Activated naive CD4-positive, alpha-beta T cell treated with anti-CD3 and anti-CD28 coated beads for 36 hours (primary cell): ENCODE measurements at regions not wholly inside any gene's neighbourhood (a gene's known extent, or its start where the extent isn't known, plus 50 kb on each side); places are given as distances from the start of the nearest gene placed in this dataset.

Experiments used
- CTCF ChIA-PET: fragments of 350-600 bp; sonication (Branson Sonifier 250); formaldehyde crosslinking; loops from one replicate; lab custom pipeline; 2021; ENCODE audit warnings: antibody characterized with exemption; lab: Charles Lee
- DNase-seq: peaks from one replicate; pipeline ENCODE4 v3.0.0-alpha.2; 2020
- H3K27ac Mint-ChIP-seq: one replicate; pipeline ENCODE4 v1.8.0; 2021; ENCODE audit warnings: mild to moderate bottlenecking, mixed read lengths
- H3K27me3 Mint-ChIP-seq: one replicate; pipeline ENCODE4 v1.8.0; 2021; ENCODE audit warnings: low read depth, mixed read lengths
- H3K36me3 Mint-ChIP-seq: one replicate; pipeline ENCODE4 v1.8.0; 2021; ENCODE audit warnings: low read depth, mixed read lengths
- H3K4me1 Mint-ChIP-seq: one replicate; pipeline ENCODE4 v1.8.0; 2021; ENCODE audit warnings: low read depth, mixed read lengths
- H3K4me3 Mint-ChIP-seq: one replicate; pipeline ENCODE4 v1.8.0; 2021; ENCODE audit warnings: mild to moderate bottlenecking, moderate library complexity, mixed read lengths
- H3K9me3 Mint-ChIP-seq: one replicate; pipeline ENCODE4 v1.8.0; 2021; ENCODE audit warnings: mixed read lengths
- intact Hi-C: fragments of 100-400 bp; cut with micrococcal nuclease; formaldehyde crosslinking; loops from one replicate; pipeline ENCODE4 v1.15.1; 2023

DNA sequence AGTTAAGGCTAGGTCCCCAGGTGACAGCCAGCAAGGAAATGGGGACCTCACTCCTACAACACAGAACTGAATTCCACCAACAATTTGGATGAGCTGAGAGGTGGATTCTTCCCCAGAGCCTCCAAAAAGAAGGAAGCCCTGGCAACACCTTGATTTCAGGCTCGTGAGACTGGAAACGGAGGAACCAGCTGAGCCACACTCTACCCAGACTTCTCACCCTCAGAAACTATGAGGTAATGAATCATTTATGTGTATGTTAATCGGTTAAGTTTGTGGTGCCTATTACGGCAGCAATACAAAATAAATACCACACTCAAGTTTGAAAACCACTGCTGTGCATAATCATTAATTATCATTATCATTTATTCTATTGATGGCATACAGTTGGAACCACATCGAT lies 532.4 kb upstream of the ANKRD30A start:
- Mint-ChIP-seq H3K36me3 (no peaks in the 10 kb centered on the region), H3K4me3 (no peak overlapping the region), H3K27me3 (no peaks in the 10 kb centered on the region), H3K27ac (no peak overlapping the region), H3K9me3 (peaks cover 6% of the 10 kb centered on the region), H3K4me1 (no peaks in the 10 kb centered on the region)
- intact Hi-C loops, result no loop called here
- CTCF ChIA-PET, result no interaction called here
- no peak for DNase-seq

DNA sequence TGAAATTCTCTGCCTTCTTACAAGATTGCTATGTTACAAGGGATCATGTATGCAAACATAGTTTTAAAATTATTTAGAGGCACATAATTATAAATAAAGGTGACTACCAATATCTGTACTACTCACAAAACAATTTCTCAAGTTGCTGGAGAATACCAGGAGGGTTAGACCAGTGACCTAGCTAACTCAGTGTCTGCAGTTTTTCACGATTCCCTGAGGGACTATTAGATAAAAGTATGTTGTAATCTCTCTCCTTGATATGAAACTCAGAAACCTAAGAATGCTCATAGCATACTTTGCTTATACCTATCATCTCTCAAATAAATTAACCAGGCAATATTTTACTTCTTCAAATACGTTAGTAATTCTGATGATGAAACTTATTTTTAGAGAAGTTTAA lies 534.0 kb upstream of the ANKRD30A start:
- CTCF ChIA-PET, result no interaction called here

DNA sequence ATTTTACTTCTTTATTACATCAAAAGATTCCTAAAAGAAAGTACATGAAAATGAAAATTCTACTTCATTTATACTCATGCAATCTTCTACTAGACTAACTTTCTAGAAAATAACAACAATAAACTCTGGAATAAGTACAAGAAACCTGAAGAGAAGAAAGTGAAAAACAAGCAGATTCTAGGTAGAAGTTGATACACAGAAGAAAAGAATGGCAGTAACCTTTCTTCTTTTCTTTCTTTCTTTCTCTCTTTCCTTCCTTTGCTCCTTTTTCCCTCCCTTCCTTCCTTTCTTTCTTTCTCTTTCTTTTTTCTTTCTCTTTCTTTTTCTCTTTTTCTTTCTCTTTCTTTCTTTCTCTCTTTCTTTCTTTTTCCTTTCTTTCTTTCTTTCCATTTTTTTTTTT lies 541.7 kb upstream of the ANKRD30A start:
- intact Hi-C loops, result no loop called here
- Mint-ChIP-seq H3K4me1 (no peaks in the 10 kb centered on the region), H3K27me3 (no peaks in the 10 kb centered on the region), H3K4me3 (no peak overlapping the region), H3K27ac (no peak overlapping the region), H3K36me3 (peaks cover 2% of the 10 kb centered on the region), H3K9me3 (peaks cover 6% of the 10 kb centered on the region)
- DNase-seq, result no peak
- CTCF ChIA-PET, result no interaction called here

More for the DNA sequence above, 534.0 kb upstream of the ANKRD30A start:
- no peak overlapping the region for H3K4me3 Mint-ChIP-seq
- DNase-seq, result no peak
- no peaks in the 10 kb centered on the region for H3K36me3 Mint-ChIP-seq
- intact Hi-C loops, result no loop called here
- no peaks in the 10 kb centered on the region for H3K4me1 Mint-ChIP-seq
- no peaks in the 10 kb centered on the region for H3K27me3 Mint-ChIP-seq
- H3K27ac Mint-ChIP-seq, result no peak overlapping the region
- peaks cover 6% of the 10 kb centered on the region for H3K9me3 Mint-ChIP-seq

DNA sequence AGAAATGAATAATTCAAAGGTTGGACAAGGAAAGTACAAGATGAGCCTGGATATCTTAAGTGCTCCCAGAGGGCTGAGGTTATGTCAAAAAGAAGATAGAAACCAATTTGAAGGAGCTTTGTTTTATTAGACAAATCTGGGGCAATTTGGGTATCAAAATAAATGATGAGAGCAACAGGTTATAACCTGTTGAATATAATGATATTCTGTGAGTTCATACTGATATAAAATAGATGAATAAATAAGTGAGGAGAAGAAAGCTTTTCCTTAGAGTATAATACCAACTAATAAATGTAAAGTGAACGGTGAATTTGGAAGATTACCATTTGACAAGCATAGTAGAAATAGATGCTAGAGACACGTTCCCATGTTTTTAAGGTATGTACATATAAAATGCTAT lies 544.2 kb upstream of the ANKRD30A start:
- CTCF ChIA-PET, result no interaction called here
- Mint-ChIP-seq H3K27me3 (no peaks in the 10 kb centered on the region), H3K9me3 (peaks cover 6% of the 10 kb centered on the region), H3K4me1 (no peaks in the 10 kb centered on the region), H3K27ac (no peak overlapping the region), H3K4me3 (no peak overlapping the region), H3K36me3 (peaks cover 2% of the 10 kb centered on the region)
- DNase-seq, result no peak
- intact Hi-C loops, result no loop called here

DNA sequence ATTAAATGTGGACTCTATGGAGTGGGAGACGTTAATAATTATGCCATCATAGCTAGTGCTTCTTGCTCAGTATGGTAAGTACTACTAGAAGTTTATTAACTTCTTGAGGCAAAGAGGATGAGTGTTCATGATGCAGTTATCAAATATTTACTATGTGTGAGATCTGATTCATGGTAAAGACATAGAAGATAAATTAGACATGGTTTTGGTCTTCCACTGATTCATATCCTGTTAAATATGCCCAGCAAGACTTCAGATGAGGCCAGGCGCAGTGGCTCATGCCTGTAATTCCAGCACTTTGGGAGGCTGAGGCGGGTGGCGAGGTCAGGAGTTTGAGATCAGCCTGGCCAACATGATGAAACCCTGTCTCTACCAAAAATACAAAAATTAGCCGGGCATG lies 547.1 kb upstream of the ANKRD30A start:
- Mint-ChIP-seq H3K36me3 (no peaks in the 10 kb centered on the region), H3K4me1 (no peaks in the 10 kb centered on the region), H3K4me3 (no peak overlapping the region), H3K9me3 (peaks cover 4% of the 10 kb centered on the region), H3K27me3 (no peaks in the 10 kb centered on the region), H3K27ac (no peak overlapping the region)
- CTCF ChIA-PET, result no interaction called here
- intact Hi-C loops, result no loop called here
- DNase-seq, result no peak

DNA sequence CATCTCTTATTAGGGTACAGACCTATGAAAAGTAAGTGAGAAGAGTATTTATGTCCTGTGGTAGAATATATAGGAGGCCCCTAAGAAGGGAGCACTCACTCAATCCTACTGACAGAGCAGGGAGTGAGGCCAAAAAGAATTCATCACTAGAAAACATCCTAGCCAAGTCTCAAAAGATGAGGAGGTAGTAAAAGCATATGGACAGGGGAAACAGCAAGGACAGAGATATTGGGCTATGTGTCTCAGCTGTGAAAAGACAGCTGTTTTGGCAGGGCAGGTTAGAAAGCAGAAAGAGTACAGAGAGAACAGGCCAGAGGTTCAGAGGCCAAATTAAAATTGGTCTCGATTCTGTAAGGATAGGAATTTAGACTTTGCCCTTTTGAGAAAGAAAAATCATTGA lies 548.3 kb upstream of the ANKRD30A start:
- CTCF ChIA-PET, result no interaction called here
- intact Hi-C loops, result no loop called here
- Mint-ChIP-seq H3K4me3 (no peak overlapping the region), H3K4me1 (no peaks in the 10 kb centered on the region), H3K27ac (no peak overlapping the region), H3K9me3 (peaks cover 2% of the 10 kb centered on the region), H3K36me3 (no peaks in the 10 kb centered on the region), H3K27me3 (no peaks in the 10 kb centered on the region)
- no peak for DNase-seq

DNA sequence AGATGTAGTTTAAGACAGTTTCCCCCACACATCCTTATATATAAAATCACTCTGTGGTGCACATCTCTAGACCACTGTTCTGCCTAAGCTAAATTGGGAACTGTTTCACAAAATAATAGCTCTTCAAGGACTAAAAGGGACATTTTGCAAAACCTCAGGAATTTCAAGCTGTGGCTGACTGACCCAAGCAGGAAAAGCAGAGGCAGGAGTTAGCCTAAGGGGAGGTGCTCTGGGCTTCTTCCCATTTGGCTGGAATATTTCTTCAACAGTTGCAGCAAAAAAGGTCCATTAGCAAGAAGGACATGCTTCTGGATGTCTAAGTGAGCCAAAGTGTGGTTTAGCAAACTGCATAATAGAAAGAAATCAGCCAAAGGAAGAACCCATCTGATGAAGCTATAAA lies 551.2 kb upstream of the ANKRD30A start:
- CTCF ChIA-PET, result no interaction called here
- no peak overlapping the region for H3K4me3 Mint-ChIP-seq

DNA sequence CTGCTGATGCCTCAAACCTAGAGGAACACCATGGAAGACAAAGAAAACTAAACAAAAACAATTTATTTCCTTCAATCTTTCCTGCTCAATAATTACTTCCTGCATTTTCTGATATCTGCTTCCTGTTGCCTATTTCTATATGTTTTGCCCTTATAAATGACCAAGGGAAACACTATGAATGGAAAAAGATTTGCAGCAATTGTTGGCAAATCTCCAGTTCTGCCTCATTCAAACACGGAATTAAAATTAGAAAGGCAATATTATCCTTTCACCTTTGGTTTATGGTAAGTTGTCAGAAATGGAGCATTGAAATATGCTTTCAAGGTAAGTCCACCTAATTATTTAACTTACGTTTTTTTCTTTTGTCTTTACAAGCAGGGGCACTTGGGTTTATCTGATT lies 552.2 kb upstream of the ANKRD30A start:
- peaks cover 2% of the 10 kb centered on the region for H3K9me3 Mint-ChIP-seq
- intact Hi-C loops, result no loop called here
- CTCF ChIA-PET, result no interaction called here
- H3K36me3 Mint-ChIP-seq, result no peaks in the 10 kb centered on the region
- no peak overlapping the region for H3K4me3 Mint-ChIP-seq
- no peak overlapping the region for H3K27ac Mint-ChIP-seq
- no peaks in the 10 kb centered on the region for H3K4me1 Mint-ChIP-seq
- no peaks in the 10 kb centered on the region for H3K27me3 Mint-ChIP-seq
- DNase-seq, result no peak

More for the DNA sequence above, 551.2 kb upstream of the ANKRD30A start:
- H3K4me1 Mint-ChIP-seq, result no peaks in the 10 kb centered on the region
- no peak overlapping the region for H3K27ac Mint-ChIP-seq
- intact Hi-C loops, result no loop called here
- DNase-seq, result no peak
- H3K27me3 Mint-ChIP-seq, result no peaks in the 10 kb centered on the region
- peaks cover 2% of the 10 kb centered on the region for H3K9me3 Mint-ChIP-seq
- no peaks in the 10 kb centered on the region for H3K36me3 Mint-ChIP-seq

DNA sequence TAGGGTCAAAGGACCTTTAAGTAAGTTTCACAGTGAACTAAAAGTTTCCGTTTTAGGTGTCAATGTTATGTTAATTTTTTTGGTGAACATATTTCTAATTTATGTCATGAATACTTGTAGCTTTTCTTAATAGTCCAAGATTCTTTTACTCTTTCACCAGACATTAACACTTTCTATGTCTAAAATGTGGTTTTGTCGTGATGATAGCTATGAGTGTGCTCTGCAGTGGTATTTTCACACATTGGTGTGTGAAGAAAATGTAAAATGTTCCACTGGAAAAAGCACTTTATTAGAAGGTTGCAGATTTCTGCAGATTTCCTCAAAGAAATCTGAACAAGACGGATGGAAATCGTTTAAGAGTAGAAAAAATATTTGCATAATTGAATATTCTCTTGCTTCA lies 561.0 kb upstream of the ANKRD30A start:
- intact Hi-C loops, result no loop called here
- no peak overlapping the region for H3K4me3 Mint-ChIP-seq
- no peaks in the 10 kb centered on the region for H3K4me1 Mint-ChIP-seq
- H3K27me3 Mint-ChIP-seq, result no peaks in the 10 kb centered on the region
- DNase-seq, result no peak
- CTCF ChIA-PET, result no interaction called here
- no peak overlapping the region for H3K27ac Mint-ChIP-seq
- peaks cover 4% of the 10 kb centered on the region for H3K9me3 Mint-ChIP-seq
- no peaks in the 10 kb centered on the region for H3K36me3 Mint-ChIP-seq

DNA sequence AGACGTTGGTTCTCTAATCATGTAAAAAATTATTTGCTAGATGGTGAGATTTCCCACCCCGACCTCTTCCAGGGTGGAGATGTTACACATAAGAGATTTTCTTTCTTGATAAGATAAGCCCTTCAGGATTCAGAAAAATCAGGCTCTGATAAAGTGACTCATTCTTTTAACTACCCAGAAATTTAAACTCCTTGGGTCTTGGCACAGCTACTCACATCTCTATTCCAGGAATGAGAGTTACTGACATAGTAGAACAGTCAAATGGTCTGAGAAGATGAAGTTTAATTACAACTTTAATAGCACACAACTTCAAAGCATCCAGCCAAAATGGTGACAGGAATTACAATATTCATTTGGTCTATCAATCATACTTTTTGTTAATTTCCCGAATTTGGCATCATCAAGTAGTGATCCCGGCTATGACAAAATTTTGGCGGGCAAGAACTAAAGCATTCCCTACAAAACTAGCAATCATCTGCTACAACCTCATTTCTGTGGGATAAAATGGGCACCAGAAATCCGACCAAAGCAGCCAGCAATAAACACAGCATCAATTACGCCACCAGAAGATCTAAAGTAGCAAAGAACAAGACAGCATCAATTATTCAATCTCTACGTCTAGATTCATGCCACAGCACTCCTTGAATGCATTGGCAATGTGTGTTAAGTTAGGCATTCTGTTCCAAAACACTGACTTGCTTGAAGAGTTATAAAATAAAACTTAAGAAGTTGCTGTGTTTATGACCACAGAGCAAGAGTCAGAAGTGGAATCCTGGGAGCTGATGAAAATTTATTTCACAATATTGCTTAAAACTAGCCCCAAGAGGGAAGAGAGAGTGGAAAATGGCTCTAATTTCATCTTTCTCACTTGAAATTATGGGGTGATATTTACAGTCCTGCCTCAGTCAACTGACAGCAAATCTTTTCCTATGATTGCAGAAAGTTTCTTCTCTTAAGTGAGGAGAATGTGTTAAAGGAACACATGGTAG lies 565.7 kb upstream of the ANKRD30A start:
- DNase-seq, result no peak
- H3K4me3 Mint-ChIP-seq, result no peak overlapping the region
- no peaks in the 10 kb centered on the region for H3K27me3 Mint-ChIP-seq
- no peak overlapping the region for H3K27ac Mint-ChIP-seq
- H3K9me3 Mint-ChIP-seq, result no peaks in the 10 kb centered on the region
- intact Hi-C loops, result no loop called here
- H3K36me3 Mint-ChIP-seq, result no peaks in the 10 kb centered on the region
- H3K4me1 Mint-ChIP-seq, result no peaks in the 10 kb centered on the region
- CTCF ChIA-PET, result no interaction called here

DNA sequence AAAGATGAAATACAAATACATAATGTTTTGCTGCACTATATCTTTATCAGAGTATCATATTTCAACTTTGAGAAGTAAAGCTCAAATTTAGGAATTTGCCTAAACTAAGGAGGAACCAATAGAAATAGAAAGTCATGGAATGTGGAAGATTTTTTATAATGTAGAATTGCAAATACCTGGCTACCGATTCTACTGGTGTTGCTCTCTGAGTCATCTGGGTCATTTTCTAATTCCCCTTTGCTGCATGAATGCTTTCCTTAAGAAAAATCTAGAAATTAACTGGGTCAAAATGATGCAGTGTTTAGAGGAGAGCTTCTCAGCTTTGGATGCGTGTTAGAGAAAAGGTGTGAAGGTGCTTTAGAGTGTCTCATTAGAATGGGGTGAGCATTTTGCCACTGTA lies 568.9 kb upstream of the ANKRD30A start:
- Mint-ChIP-seq H3K27me3 (no peaks in the 10 kb centered on the region), H3K27ac (no peak overlapping the region), H3K4me1 (no peaks in the 10 kb centered on the region), H3K9me3 (peaks cover 1% of the 10 kb centered on the region), H3K36me3 (no peaks in the 10 kb centered on the region), H3K4me3 (no peak overlapping the region)
- DNase-seq, result no peak
- intact Hi-C loops, result no loop called here
- CTCF ChIA-PET, result no interaction called here

DNA sequence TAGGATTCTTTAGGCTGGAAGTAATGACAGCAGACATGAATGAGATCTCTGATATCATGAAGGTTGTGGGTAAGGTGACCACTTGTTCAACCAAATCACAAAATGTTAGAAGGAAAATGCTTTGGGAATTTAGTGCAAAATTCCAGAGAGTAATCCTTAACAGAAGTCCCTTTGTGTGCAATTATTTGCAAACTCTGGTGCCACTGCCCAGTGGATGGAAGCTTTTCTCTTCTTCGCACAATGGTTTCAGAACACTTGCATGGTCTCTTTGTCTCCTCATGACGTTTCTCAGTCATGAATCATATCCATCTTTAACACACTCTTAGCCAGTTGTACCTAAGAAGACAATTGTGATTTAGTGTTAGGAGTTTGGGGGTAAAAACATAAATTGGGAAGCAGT lies 570.4 kb upstream of the ANKRD30A start:
- H3K27ac Mint-ChIP-seq, result no peak overlapping the region
- no peaks in the 10 kb centered on the region for H3K4me1 Mint-ChIP-seq
- H3K9me3 Mint-ChIP-seq, result peaks cover 1% of the 10 kb centered on the region
- intact Hi-C loops, result no loop called here
- H3K4me3 Mint-ChIP-seq, result no peak overlapping the region
- H3K27me3 Mint-ChIP-seq, result no peaks in the 10 kb centered on the region
- CTCF ChIA-PET, result no interaction called here
- no peak for DNase-seq
- H3K36me3 Mint-ChIP-seq, result no peaks in the 10 kb centered on the region

DNA sequence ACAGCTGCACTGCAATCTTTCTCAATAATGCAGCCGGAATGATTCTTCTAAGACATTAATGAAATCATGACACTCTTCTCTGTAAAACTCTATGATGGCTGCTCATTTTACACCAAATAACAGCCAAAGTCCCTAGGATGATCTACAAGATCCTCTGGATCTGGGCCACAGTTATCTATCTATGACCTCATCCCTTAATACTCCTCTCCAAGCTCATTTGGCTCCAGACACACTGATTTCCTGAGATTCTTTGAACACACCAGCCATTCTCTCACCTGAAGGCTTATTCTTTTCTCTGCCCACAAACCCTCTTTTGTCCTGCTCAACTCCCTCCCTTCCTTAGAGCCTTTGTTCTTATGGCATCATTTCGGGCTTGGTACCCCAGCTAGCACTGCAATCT lies 577.4 kb upstream of the ANKRD30A start:
- Mint-ChIP-seq H3K4me3 (no peak overlapping the region), H3K36me3 (no peaks in the 10 kb centered on the region), H3K27ac (no peak overlapping the region), H3K4me1 (no peaks in the 10 kb centered on the region), H3K27me3 (no peaks in the 10 kb centered on the region), H3K9me3 (peaks cover 5% of the 10 kb centered on the region)
- CTCF ChIA-PET, result no interaction called here
- intact Hi-C loops, result no loop called here
- DNase-seq, result no peak
